HL-60 (cell line): ENCODE measurements at regions not wholly inside any gene's neighbourhood (a gene's known extent, or its start where the extent isn't known, plus 50 kb on each side); places are given as distances from the start of the nearest gene placed in this dataset.

Experiments used
- DNase-seq, 2 experiments: peaks; one replicate each; pipeline ENCODE4 v3.0.0-alpha.2; 2010 to 2020; ENCODE audit warnings: low read depth in 1 of 2, low spot score in 1 of 2
- H3K27ac ChIP-seq: fragments of 250-450 bp; sonication (Bioruptor Pico); replicated peaks from 2 replicates; pipeline ENCODE4 v1.5.1; 2020; ENCODE audit warnings: mild to moderate bottlenecking, moderate library complexity
- H3K27me3 ChIP-seq: fragments of 250-450 bp; sonication (Bioruptor Pico); 2 replicates; pipeline ENCODE4 v1.5.1; 2021; ENCODE audit warnings: mild to moderate bottlenecking, moderate library complexity; ENCODE audit not compliant: insufficient read depth, poor library complexity, severe bottlenecking
- H3K4me3 ChIP-seq: replicated peaks from 2 replicates; pipeline ENCODE4 v1.5.1; 2011; ENCODE audit warnings: mild to moderate bottlenecking, control low read depth, low read length; ENCODE audit not compliant: insufficient read depth
- CTCF ChIP-seq: IDR thresholded peaks from one replicate; pipeline ENCODE4 v1.5.1; 2011; ENCODE audit warnings: low read length, control low read depth, inconsistent platforms; ENCODE audit not compliant: insufficient read depth
- GABPA ChIP-seq: IDR thresholded peaks from 2 replicates; pipeline ENCODE4 v1.6.1; 2012; ENCODE audit warnings: low read depth
- POLR2AphosphoS5 ChIP-seq: IDR thresholded peaks from 2 replicates; pipeline ENCODE4 v1.6.1; 2012; ENCODE audit warnings: low read depth
- REST ChIP-seq: IDR thresholded peaks from 2 replicates; pipeline ENCODE4 v1.6.1; 2012; ENCODE audit warnings: low read depth; ENCODE audit not compliant: insufficient replicate concordance
- SPI1 ChIP-seq: IDR thresholded peaks from 2 replicates; pipeline ENCODE4 v1.6.1; 2012; ENCODE audit warnings: low read depth, mild to moderate bottlenecking, borderline replicate concordance

DNA sequence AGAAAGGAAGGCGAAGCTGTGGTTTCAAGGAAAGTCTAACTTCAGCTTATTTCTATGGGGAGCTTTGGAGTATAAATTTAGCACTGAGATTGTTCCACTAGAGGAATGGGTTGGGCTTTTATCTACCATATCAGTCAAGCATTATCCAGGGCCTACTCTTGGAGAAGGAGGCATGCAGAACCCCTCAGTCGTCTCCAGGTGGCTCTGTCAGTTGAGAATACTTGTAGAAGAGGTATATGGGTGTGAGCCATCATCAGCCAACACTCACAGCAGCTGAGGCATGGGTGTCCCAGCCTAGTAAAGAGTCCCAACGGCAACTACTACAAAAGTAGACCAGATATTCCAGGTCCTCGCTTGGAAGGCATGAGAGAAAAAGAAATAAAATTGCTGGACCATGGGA, 548.5 kb upstream of the GRAMD2B start:
- DNase-seq: no peak
- TF ChIP-seq SPI1 (no peak), POLR2AphosphoS5 (no peak), CTCF (no peak), GABPA (no peak), REST (no peak)
- no peaks in the 10 kb centered on the region for H3K27me3 ChIP-seq
- H3K27ac ChIP-seq: no peak overlapping the region
- H3K4me3 ChIP-seq: no peak overlapping the region

DNA sequence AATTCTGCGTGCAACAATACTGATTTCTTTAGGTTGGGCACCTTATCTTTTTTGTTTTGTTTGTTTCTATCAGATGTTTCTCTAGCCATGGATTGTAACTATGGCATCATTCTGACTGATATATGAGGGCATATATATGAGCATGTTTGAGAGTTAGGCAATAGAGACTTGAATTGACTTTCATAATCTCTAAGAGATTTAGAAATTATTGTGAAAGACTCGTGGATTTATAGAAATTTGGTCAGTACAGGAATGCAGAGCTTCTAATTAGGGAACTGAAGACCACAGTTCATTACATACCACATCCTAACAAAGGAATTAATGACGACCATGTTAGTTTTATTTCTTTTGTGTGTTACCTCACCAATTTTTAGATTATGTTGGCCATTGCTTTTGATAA, 546.0 kb upstream of the GRAMD2B start:
- no peak overlapping the region for H3K4me3 ChIP-seq
- DNase-seq: no peak
- TF ChIP-seq SPI1: no peak
- no peak for TF ChIP-seq REST
- no peak for TF ChIP-seq GABPA
- TF ChIP-seq POLR2AphosphoS5: no peak
- no peak for TF ChIP-seq CTCF
- H3K27me3 ChIP-seq: no peaks in the 10 kb centered on the region
- H3K27ac ChIP-seq: no peak overlapping the region

DNA sequence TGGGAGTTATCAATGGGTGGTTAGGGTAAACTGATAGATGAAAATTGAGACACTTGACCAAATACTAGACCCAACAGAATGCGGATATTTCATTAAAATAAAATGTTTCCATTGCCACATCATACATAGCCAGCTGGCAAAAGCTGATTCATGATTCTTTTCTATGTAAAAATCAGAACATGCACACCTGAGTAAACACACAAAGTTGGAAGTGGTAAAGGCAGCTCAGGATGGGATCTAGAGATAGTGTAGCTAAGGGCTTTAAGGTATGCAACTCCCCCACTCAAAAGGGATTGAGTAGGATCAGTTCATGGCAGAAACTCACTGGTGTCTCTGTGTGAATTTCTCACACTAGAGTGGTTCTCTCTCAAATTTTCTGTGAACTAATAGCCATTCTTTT, 541.1 kb upstream of the GRAMD2B start:
- H3K4me3 ChIP-seq: no peak overlapping the region
- no peak for DNase-seq
- no peaks in the 10 kb centered on the region for H3K27me3 ChIP-seq
- no peak overlapping the region for H3K27ac ChIP-seq
- no peak for TF ChIP-seq CTCF
- no peak for TF ChIP-seq GABPA
- no peak for TF ChIP-seq POLR2AphosphoS5
- TF ChIP-seq SPI1: no peak
- TF ChIP-seq REST: no peak
